Loucy (cell line): ENCODE measurements at regions not wholly inside any gene's neighbourhood (a gene's known extent, or its start where the extent isn't known, plus 50 kb on each side); places are given as distances from the start of the nearest gene placed in this dataset.

ENCODE experiments used
- H2AFZ ChIP-seq: fragments of 200-600 bp; sonication (generic); 2 replicates; pipeline ENCODE4 v1.6.0; 2016; ENCODE audit warnings: antibody characterized with exemption, mild to moderate bottlenecking, low read length, moderate library complexity
- H3F3A ChIP-seq: fragments of 200-600 bp; 2 replicates; pipeline ENCODE4 v1.6.0; 2016; ENCODE audit warnings: antibody characterized with exemption, low read depth, mild to moderate bottlenecking
- H3K27me3 ChIP-seq: fragments of 200-600 bp; sonication (generic); 2 replicates; pipeline ENCODE4 v1.6.1; 2014; ENCODE audit warnings: low read length, mild to moderate bottlenecking; ENCODE audit not compliant: insufficient read depth, poor library complexity, severe bottlenecking
- H3K36me3 ChIP-seq: fragments of 200-600 bp; sonication (generic); 2 replicates; pipeline ENCODE4 v1.6.1; 2016; ENCODE audit warnings: low read length; ENCODE audit not compliant: insufficient read depth
- H3K4me1 ChIP-seq: fragments of 200-600 bp; sonication (generic); 2 replicates; pipeline ENCODE4 v1.5.1; 2014; ENCODE audit warnings: low read length, mild to moderate bottlenecking; ENCODE audit not compliant: insufficient read depth, poor library complexity, severe bottlenecking
- H3K4me2 ChIP-seq: fragments of 200-600 bp; sonication (generic); 2 replicates; pipeline ENCODE4 v1.6.0; 2014; ENCODE audit warnings: antibody characterized with exemption, low read length, low read depth, mild to moderate bottlenecking; ENCODE audit not compliant: poor library complexity, severe bottlenecking
- H3K4me3 ChIP-seq: fragments of 200-600 bp; sonication (generic); 2 replicates; pipeline ENCODE4 v1.5.1; 2014; ENCODE audit warnings: low read length, mild to moderate bottlenecking, mixed read lengths; ENCODE audit not compliant: poor library complexity, severe bottlenecking
- H3K79me2 ChIP-seq: fragments of 200-600 bp; sonication (generic); 2 replicates; pipeline ENCODE4 v1.6.1; 2014; ENCODE audit warnings: low read length; ENCODE audit not compliant: insufficient read depth
- H3K9ac ChIP-seq: fragments of 200-600 bp; sonication (generic); 2 replicates; pipeline ENCODE4 v1.6.0; 2014; ENCODE audit warnings: mild to moderate bottlenecking, low read depth, low read length, moderate library complexity; ENCODE audit not compliant: poor library complexity, severe bottlenecking
- H3K9me2 ChIP-seq: fragments of 200-600 bp; sonication (generic); replicated peaks from 2 replicates; pipeline ENCODE4 v1.6.1; 2016; ENCODE audit warnings: low read depth, low read length, mixed read lengths
- H3K9me3 ChIP-seq: fragments of 200-600 bp; sonication (generic); 2 replicates; pipeline ENCODE4 v1.6.1; 2014; ENCODE audit warnings: mild to moderate bottlenecking, antibody characterized with exemption, low read length, low read depth; ENCODE audit not compliant: insufficient read depth
- H4K20me1 ChIP-seq: fragments of 200-600 bp; sonication (generic); 2 replicates; pipeline ENCODE4 v1.6.0; 2014; ENCODE audit warnings: antibody characterized with exemption, low read length, mild to moderate bottlenecking; ENCODE audit not compliant: insufficient read depth, poor library complexity, severe bottlenecking
- CTCF ChIP-seq: fragments of 200-600 bp; sonication (generic); conservative IDR thresholded peaks from 2 replicates; pipeline ENCODE4 v1.5.1; 2014; ENCODE audit warnings: mild to moderate bottlenecking, antibody characterized with exemption, low read length
- EZH2phosphoT487 ChIP-seq: fragments of 200-600 bp; IDR thresholded peaks from 2 replicates; pipeline ENCODE4 v1.6.1; 2018; ENCODE audit warnings: antibody characterized with exemption, mild to moderate bottlenecking, moderate library complexity, borderline replicate concordance

DNA sequence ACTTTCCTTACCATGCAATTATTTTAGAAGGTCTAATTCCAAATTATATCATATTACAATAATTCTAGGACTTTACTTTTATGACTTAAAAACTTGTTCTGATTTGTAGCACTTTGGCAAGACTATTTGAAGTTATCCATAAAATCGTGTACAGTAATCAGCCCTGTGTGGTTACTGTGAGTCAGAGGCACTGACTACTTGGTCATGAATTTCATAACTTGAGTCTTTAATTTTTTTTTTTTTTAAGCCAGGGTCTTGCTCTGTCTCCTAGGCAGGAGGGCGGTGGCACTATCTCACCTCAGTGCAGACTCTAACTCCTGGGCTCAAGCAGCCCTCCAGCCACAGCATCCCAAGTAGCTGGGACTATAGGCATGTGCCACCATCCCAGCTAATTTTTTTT, 1319.2 kb upstream of the SLC10A2 start:
- no peak overlapping the region for H3K4me3 ChIP-seq
- H3F3A ChIP-seq = no peaks in the 10 kb centered on the region
- no peak overlapping the region for H3K9ac ChIP-seq
- H4K20me1 ChIP-seq = no peaks in the 10 kb centered on the region
- H3K4me1 ChIP-seq = no peaks in the 10 kb centered on the region
- H2AFZ ChIP-seq = no peak overlapping the region
- TF ChIP-seq EZH2phosphoT487 = no peak
- no peak for TF ChIP-seq CTCF
- H3K27me3 ChIP-seq = no peaks in the 10 kb centered on the region
- no peaks in the 10 kb centered on the region for H3K9me3 ChIP-seq
- no peaks in the 10 kb centered on the region; the same call in 1 of the 2 replicates for H3K9me2 ChIP-seq
- no peak overlapping the region for H3K4me2 ChIP-seq
- H3K36me3 ChIP-seq = no peaks in the 10 kb centered on the region
- H3K79me2 ChIP-seq = no peaks in the 10 kb centered on the region

GRCh38 chr13:104382951-104383350, 1316.7 kb upstream of the SLC10A2 start:
- no peak overlapping the region for H3K9ac ChIP-seq
- H2AFZ ChIP-seq = no peak overlapping the region
- no peaks in the 10 kb centered on the region for H3K4me1 ChIP-seq
- H3K9me2 ChIP-seq = no peaks in the 10 kb centered on the region; the same call in 1 of the 2 replicates
- H3K79me2 ChIP-seq = no peaks in the 10 kb centered on the region
- H4K20me1 ChIP-seq = no peaks in the 10 kb centered on the region
- H3K27me3 ChIP-seq = no peaks in the 10 kb centered on the region
- H3K9me3 ChIP-seq = no peaks in the 10 kb centered on the region
- H3K4me3 ChIP-seq = no peak overlapping the region
- H3K36me3 ChIP-seq = no peaks in the 10 kb centered on the region
- no peaks in the 10 kb centered on the region for H3F3A ChIP-seq
- TF ChIP-seq EZH2phosphoT487 (no peak), CTCF (no peak)
- no peak overlapping the region for H3K4me2 ChIP-seq

DNA sequence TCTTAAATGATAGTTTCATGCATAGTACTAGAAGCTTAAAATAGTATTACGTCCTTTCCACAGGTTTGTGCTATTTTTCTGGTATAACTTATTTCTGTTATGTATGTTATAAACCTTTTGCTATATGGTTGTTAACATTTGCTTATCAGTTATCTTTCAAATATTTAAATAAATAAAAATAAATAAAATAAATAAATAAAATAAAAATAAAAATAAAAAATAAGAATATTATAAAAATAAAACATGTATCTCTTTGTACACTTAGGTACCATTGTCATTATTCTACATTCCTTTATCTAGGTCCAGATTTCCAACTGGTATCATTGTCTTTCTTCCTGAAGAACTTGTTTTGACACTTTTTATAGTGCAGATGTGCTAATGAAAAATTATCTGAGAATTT, 1310.4 kb upstream of the SLC10A2 start:
- H3K9me3 ChIP-seq = no peaks in the 10 kb centered on the region
- H3F3A ChIP-seq = no peaks in the 10 kb centered on the region
- TF ChIP-seq EZH2phosphoT487 = no peak
- TF ChIP-seq CTCF = no peak
- no peaks in the 10 kb centered on the region for H3K27me3 ChIP-seq
- no peaks in the 10 kb centered on the region for H3K36me3 ChIP-seq
- no peak overlapping the region for H3K9ac ChIP-seq
- no peaks in the 10 kb centered on the region for H3K79me2 ChIP-seq
- H3K4me2 ChIP-seq = no peak overlapping the region
- no peaks in the 10 kb centered on the region for H3K9me2 ChIP-seq
- no peak overlapping the region for H3K4me3 ChIP-seq
- no peaks in the 10 kb centered on the region for H3K4me1 ChIP-seq
- H2AFZ ChIP-seq = no peak overlapping the region
- no peaks in the 10 kb centered on the region for H4K20me1 ChIP-seq
